Astrocyte (in vitro differentiated cells and primary cell): ENCODE measurements at regions not wholly inside any gene's neighbourhood (a gene's known extent, or its start where the extent isn't known, plus 50 kb on each side); places are given as distances from the start of the nearest gene placed in this dataset.

Experiments
- DNase-seq: peaks from one replicate; pipeline ENCODE4 v3.0.0-alpha.2; 2010; ENCODE audit warnings: low read depth
- FAIRE-seq: peaks from 2 replicates; lab custom pipeline; 2011; peaks lifted over from hg19 to GRCh38; lab: Jason Lieb, UNC
- H2AFZ ChIP-seq: 2 replicates; pipeline ENCODE4 v1.6.0; 2012; ENCODE audit warnings: low read depth, low read length, inconsistent platforms
- H3K27ac ChIP-seq: 2 replicates; pipeline ENCODE4 v1.5.1; 2011; ENCODE audit warnings: low read depth, low read length, inconsistent platforms
- H3K27me3 ChIP-seq: 2 replicates; pipeline ENCODE4 v1.6.0; 2011; ENCODE audit warnings: low read length, inconsistent platforms; ENCODE audit not compliant: insufficient read depth
- H3K36me3 ChIP-seq: 2 replicates; pipeline ENCODE4 v1.5.1; 2011; ENCODE audit warnings: low read length, inconsistent platforms; ENCODE audit not compliant: insufficient read depth
- H3K4me1 ChIP-seq: 2 replicates; pipeline ENCODE4 v1.5.1; 2011; ENCODE audit warnings: low read length, inconsistent platforms; ENCODE audit not compliant: insufficient read depth
- H3K4me2 ChIP-seq: 2 replicates; pipeline ENCODE4 v1.6.0; 2012; ENCODE audit warnings: low read length, inconsistent platforms
- H3K4me3 ChIP-seq: 2 replicates; pipeline ENCODE4 v1.5.1; 2011; ENCODE audit warnings: low read depth, mild to moderate bottlenecking, low read length, inconsistent platforms; ENCODE audit not compliant: insufficient read depth
- H3K79me2 ChIP-seq: 2 replicates; pipeline ENCODE4 v1.6.0; 2012; ENCODE audit warnings: mild to moderate bottlenecking, low read length, inconsistent platforms; ENCODE audit not compliant: insufficient read depth
- H3K9ac ChIP-seq: 2 replicates; pipeline ENCODE4 v1.6.0; 2012; ENCODE audit warnings: mild to moderate bottlenecking, low read length, inconsistent platforms
- H3K9me3 ChIP-seq: 2 replicates; pipeline ENCODE4 v1.5.1; 2012; ENCODE audit warnings: low read depth, mild to moderate bottlenecking, low read length, inconsistent platforms; ENCODE audit not compliant: insufficient read depth
- H4K20me1 ChIP-seq: 2 replicates; pipeline ENCODE4 v1.6.0; 2012; ENCODE audit warnings: low read length, inconsistent platforms; ENCODE audit not compliant: insufficient read depth
- H3K27ac Mint-ChIP-seq: one replicate; pipeline ENCODE4 v1.8.0; 2021; ENCODE audit warnings: mild to moderate bottlenecking, mixed read lengths; ENCODE audit not compliant: unreplicated experiment
- H3K27me3 Mint-ChIP-seq: one replicate; pipeline ENCODE4 v1.8.0; 2021; ENCODE audit warnings: low read depth, mixed read lengths; ENCODE audit not compliant: unreplicated experiment
- H3K36me3 Mint-ChIP-seq: one replicate; pipeline ENCODE4 v1.8.0; 2021; ENCODE audit warnings: low read depth, mixed read lengths; ENCODE audit not compliant: unreplicated experiment
- H3K4me1 Mint-ChIP-seq: one replicate; pipeline ENCODE4 v1.8.0; 2021; ENCODE audit warnings: low read depth, mixed read lengths; ENCODE audit not compliant: unreplicated experiment
- H3K4me3 Mint-ChIP-seq: one replicate; pipeline ENCODE4 v1.8.0; 2021; ENCODE audit warnings: mild to moderate bottlenecking, moderate library complexity, mixed read lengths; ENCODE audit not compliant: unreplicated experiment
- H3K9me3 Mint-ChIP-seq: one replicate; pipeline ENCODE4 v1.8.0; 2021; ENCODE audit warnings: mild to moderate bottlenecking, mixed read lengths; ENCODE audit not compliant: unreplicated experiment
- CTCF ChIP-seq: IDR thresholded peaks from 2 replicates; pipeline ENCODE4 v1.5.1; 2011; ENCODE audit warnings: low read depth, mild to moderate bottlenecking, inconsistent platforms, low read length, moderate library complexity; ENCODE audit not compliant: insufficient read depth
- EZH2 ChIP-seq: IDR thresholded peaks from 2 replicates; pipeline ENCODE4 v1.6.1; 2012; ENCODE audit warnings: mild to moderate bottlenecking, low read length, inconsistent platforms; ENCODE audit not compliant: insufficient read depth

GRCh38 chr9:73683862-73684591 lies 532.4 kb downstream of the ANXA1 start:
- H3K36me3 Mint-ChIP-seq = no peaks in the 10 kb centered on the region
- no peaks in the 10 kb centered on the region for H3K9me3 ChIP-seq
- peak overlapping the region; percentile 13 for H3K9ac ChIP-seq
- H3K4me1 ChIP-seq = peaks cover 10% of the 10 kb centered on the region
- TF ChIP-seq EZH2 = no peak
- TF ChIP-seq CTCF = peak; percentile 80
- peak overlapping the region; percentile 45 for H3K27ac ChIP-seq
- H3K27ac Mint-ChIP-seq = peak overlapping the region; percentile 44
- H3K4me3 ChIP-seq = no peak overlapping the region
- FAIRE-seq = no peak
- peak overlapping the region; percentile 57 for H2AFZ ChIP-seq
- H3K4me3 Mint-ChIP-seq = no peak overlapping the region
- H3K27me3 ChIP-seq = no peaks in the 10 kb centered on the region
- no peaks in the 10 kb centered on the region for H3K79me2 ChIP-seq
- H3K27me3 Mint-ChIP-seq = no peaks in the 10 kb centered on the region
- no peaks in the 10 kb centered on the region for H3K36me3 ChIP-seq
- peaks cover 11% of the 10 kb centered on the region for H3K4me1 Mint-ChIP-seq
- H3K4me2 ChIP-seq = peak overlapping the region; percentile 40
- DNase-seq = peak; percentile 57
- H4K20me1 ChIP-seq = no peaks in the 10 kb centered on the region
- no peaks in the 10 kb centered on the region for H3K9me3 Mint-ChIP-seq

- no peaks in the 10 kb centered on the region for H3K36me3 Mint-ChIP-seq
- peaks cover 10% of the 10 kb centered on the region for H3K4me1 ChIP-seq
- H3K27me3 Mint-ChIP-seq = no peaks in the 10 kb centered on the region
- H3K9me3 Mint-ChIP-seq = no peaks in the 10 kb centered on the region
- no peaks in the 10 kb centered on the region for H3K36me3 ChIP-seq
- DNase-seq (peak; percentile 59), FAIRE-seq (no peak)
- peaks cover 11% of the 10 kb centered on the region for H3K4me1 Mint-ChIP-seq
- TF ChIP-seq CTCF = no peak
- no peak for TF ChIP-seq EZH2
- no peaks in the 10 kb centered on the region for H3K79me2 ChIP-seq
- H3K9ac ChIP-seq = peak overlapping the region; percentile 13
- peak overlapping the region; percentile 57 for H2AFZ ChIP-seq
- H3K27ac ChIP-seq = peak overlapping the region; percentile 45
- no peaks in the 10 kb centered on the region for H4K20me1 ChIP-seq
- no peak overlapping the region for H3K4me3 Mint-ChIP-seq
- no peaks in the 10 kb centered on the region for H3K9me3 ChIP-seq
- no peak overlapping the region for H3K4me3 ChIP-seq
- H3K27ac Mint-ChIP-seq = peak overlapping the region; percentile 44
- no peaks in the 10 kb centered on the region for H3K27me3 ChIP-seq
- H3K4me2 ChIP-seq = peak overlapping the region; percentile 40
These were observed 532.9 kb downstream of the ANXA1 start for GRCh38 chr9:73684601-73685000.

GRCh38 chr9:73685786-73686185 lies 534.1 kb downstream of the ANXA1 start:
- no peaks in the 10 kb centered on the region for H3K36me3 ChIP-seq
- no peak for FAIRE-seq
- no peaks in the 10 kb centered on the region for H3K27me3 ChIP-seq
- no peaks in the 10 kb centered on the region for H3K9me3 ChIP-seq
- no peaks in the 10 kb centered on the region for H3K9me3 Mint-ChIP-seq
- no peak overlapping the region for H3K9ac ChIP-seq
- DNase-seq = no peak
- no peak overlapping the region for H3K27ac ChIP-seq
- no peak for TF ChIP-seq EZH2
- TF ChIP-seq CTCF = no peak
- H3K79me2 ChIP-seq = no peaks in the 10 kb centered on the region
- H3K4me2 ChIP-seq = no peak overlapping the region
- H3K4me1 ChIP-seq = peaks cover 10% of the 10 kb centered on the region
- H3K36me3 Mint-ChIP-seq = no peaks in the 10 kb centered on the region
- H4K20me1 ChIP-seq = no peaks in the 10 kb centered on the region
- peaks cover 11% of the 10 kb centered on the region for H3K4me1 Mint-ChIP-seq
- no peak overlapping the region for H3K4me3 Mint-ChIP-seq
- no peaks in the 10 kb centered on the region for H3K27me3 Mint-ChIP-seq
- H3K27ac Mint-ChIP-seq = no peak overlapping the region
- H3K4me3 ChIP-seq = no peak overlapping the region
- no peak overlapping the region for H2AFZ ChIP-seq
